Thoracic aorta (tissue), 2 donors: ENCODE measurements at regions not wholly inside any gene's neighbourhood (a gene's known extent, or its start where the extent isn't known, plus 50 kb on each side); places are given as distances from the start of the nearest gene placed in this dataset.

Experiments used
- ATAC-seq: fragments of 150-250 bp; one replicate; pipeline ENCODE4 v1.8.0; 2017; ENCODE audit warnings: low read depth; ENCODE audit not compliant: insufficient number of reproducible peaks, low FRiP score
- DNase-seq: peaks from one replicate; pipeline ENCODE4 v3.0.0-alpha.2; 2020; ENCODE audit warnings: low spot score
- H3K27ac ChIP-seq, 2 donors: fragments of 200-600 bp; sonication (generic); 1 replicate in 1 of 2; 2 replicates in 1 of 2; pipeline ENCODE4 v1.5.1; 2016; ENCODE audit warnings: mild to moderate bottlenecking in 2 of 2, moderate library complexity in 2 of 2
- H3K27me3 ChIP-seq: fragments of 200-600 bp; sonication (generic); replicated peaks from 2 replicates; pipeline ENCODE4 v1.6.0; 2016; ENCODE audit warnings: mild to moderate bottlenecking; ENCODE audit not compliant: insufficient read depth
- H3K36me3 ChIP-seq: fragments of 200-600 bp; sonication (generic); one replicate; pipeline ENCODE4 v1.5.1; 2016
- H3K4me1 ChIP-seq, 2 donors: fragments of 200-600 bp; sonication (generic); 1 replicate in 1 of 2; 2 replicates in 1 of 2; pipeline versions ENCODE4 v1.5.1 to v1.6.0; 2016; ENCODE audit warnings: low read depth in 2 of 2, mild to moderate bottlenecking in 1 of 2; ENCODE audit not compliant: control insufficient read depth in 1 of 2
- H3K4me3 ChIP-seq: fragments of 200-600 bp; sonication (generic); 2 replicates; pipeline ENCODE4 v1.5.1; 2016; ENCODE audit warnings: mild to moderate bottlenecking
- H3K9me3 ChIP-seq: fragments of 200-600 bp; sonication (generic); 2 replicates; pipeline ENCODE4 v1.5.1; 2016
- TF ChIP-seq, protein P1 (sequence below): fragments of 200-600 bp; sonication (generic); IDR thresholded peaks from one replicate; pipeline ENCODE4 v1.5.1; 2019; ENCODE audit warnings: antibody characterized with exemption

DNA sequence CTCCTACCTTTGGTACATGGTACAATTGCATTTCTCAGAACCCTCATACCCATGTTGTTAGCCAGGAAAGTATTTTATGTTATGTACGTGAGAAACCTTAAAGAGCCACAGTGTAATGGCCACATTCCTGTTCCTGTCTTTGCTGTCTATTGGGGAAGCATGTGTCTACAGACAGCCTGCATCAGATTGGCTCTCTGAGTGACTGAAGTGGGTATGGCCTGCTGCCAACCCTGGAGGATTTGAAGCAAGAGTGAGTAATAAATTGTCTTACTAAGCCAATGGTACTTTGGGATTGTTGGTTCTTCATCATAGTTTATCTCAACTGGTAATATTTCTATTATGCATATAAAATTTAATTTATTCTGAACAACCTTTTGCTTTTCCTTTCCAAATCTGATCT is 574.1 kb downstream of the LMO7 start:
- H3K9me3 ChIP-seq = no peaks in the 10 kb centered on the region
- TF ChIP-seq, protein P1, sequence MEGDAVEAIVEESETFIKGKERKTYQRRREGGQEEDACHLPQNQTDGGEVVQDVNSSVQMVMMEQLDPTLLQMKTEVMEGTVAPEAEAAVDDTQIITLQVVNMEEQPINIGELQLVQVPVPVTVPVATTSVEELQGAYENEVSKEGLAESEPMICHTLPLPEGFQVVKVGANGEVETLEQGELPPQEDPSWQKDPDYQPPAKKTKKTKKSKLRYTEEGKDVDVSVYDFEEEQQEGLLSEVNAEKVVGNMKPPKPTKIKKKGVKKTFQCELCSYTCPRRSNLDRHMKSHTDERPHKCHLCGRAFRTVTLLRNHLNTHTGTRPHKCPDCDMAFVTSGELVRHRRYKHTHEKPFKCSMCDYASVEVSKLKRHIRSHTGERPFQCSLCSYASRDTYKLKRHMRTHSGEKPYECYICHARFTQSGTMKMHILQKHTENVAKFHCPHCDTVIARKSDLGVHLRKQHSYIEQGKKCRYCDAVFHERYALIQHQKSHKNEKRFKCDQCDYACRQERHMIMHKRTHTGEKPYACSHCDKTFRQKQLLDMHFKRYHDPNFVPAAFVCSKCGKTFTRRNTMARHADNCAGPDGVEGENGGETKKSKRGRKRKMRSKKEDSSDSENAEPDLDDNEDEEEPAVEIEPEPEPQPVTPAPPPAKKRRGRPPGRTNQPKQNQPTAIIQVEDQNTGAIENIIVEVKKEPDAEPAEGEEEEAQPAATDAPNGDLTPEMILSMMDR = no peak
- no peaks in the 10 kb centered on the region for H3K27me3 ChIP-seq
- H3K4me1 ChIP-seq = no peaks in the 10 kb centered on the region
- H3K36me3 ChIP-seq = no peaks in the 10 kb centered on the region
- DNase-seq (no peak), ATAC-seq (no peak)
- no peak overlapping the region for H3K4me3 ChIP-seq
- no peak overlapping the region for H3K27ac ChIP-seq

DNA sequence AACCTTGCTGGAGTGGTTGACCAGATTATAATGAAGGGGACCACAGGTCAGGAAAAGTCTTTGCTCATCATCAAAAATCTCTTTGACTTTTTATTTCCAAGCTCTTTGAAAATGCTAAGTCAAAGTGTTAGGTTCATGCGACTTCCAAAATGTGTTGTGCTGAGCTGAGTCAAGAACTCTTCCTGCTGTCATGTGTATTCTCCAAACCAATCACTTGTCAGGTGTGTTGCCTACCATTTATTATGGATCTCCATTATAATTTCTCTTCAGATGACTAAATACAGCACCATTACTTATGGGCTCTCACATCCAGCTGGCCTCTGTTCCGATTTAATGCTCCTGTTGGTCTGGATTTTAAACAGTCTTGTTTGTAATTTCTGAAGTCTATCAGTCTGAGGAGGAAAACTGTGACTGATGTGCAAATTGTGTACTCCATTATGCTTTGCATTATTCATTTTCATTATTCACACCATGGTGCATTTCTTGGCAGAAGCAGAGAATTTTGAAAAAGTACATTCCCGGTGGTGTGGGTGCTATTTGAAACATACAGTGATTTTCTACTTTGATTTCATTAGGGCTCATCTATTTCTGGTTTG is 562.5 kb downstream of the LMO7 start:
- H3K27me3 ChIP-seq = no peaks in the 10 kb centered on the region
- H3K27ac ChIP-seq = no peak overlapping the region
- DNase-seq (no peak), ATAC-seq (no peak)
- TF ChIP-seq, protein P1 = no peak
- H3K36me3 ChIP-seq = no peaks in the 10 kb centered on the region
- no peaks in the 10 kb centered on the region for H3K9me3 ChIP-seq
- no peaks in the 10 kb centered on the region for H3K4me1 ChIP-seq
- no peak overlapping the region for H3K4me3 ChIP-seq

DNA sequence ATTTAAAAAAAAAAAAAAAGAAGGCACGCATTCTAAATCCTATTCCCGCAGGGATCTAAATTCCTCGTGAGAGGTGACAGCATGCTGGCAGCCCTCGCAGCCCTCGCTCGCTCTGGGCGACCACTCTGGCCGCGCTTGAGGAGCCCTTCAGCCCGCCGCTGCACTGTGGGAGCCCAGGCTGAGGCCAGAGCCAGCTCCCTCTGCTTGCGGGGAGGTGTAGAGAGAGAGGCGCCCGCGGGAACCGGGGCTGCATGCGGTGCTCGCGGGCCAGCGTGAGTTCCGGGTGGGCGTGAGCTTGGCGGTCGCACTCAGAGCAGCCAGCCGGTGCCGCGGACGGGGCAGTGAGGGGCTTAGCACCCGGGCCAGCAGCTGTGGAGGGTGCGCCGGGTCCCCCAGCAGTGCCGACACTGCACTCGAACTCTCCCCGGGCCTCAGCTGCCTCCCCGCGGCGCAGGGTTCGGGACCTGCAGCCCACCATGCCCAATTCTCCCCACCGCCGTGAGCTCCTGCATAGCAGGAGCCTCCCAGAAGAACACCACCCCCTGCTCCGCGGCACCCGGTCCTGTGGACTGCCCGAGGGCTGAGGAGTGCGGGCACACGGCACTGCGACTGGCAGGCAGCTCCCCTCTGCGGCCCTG is 553.9 kb downstream of the LMO7 start:
- Histone ChIP-seq H3K9me3 (no peaks in the 10 kb centered on the region), H3K4me3 (no peak overlapping the region), H3K27me3 (no peaks in the 10 kb centered on the region), H3K27ac (no peak overlapping the region), H3K36me3 (no peaks in the 10 kb centered on the region), H3K4me1 (no peaks in the 10 kb centered on the region)
- DNase-seq (no peak), ATAC-seq (no peak)
- TF ChIP-seq, protein P1 = no peak

DNA sequence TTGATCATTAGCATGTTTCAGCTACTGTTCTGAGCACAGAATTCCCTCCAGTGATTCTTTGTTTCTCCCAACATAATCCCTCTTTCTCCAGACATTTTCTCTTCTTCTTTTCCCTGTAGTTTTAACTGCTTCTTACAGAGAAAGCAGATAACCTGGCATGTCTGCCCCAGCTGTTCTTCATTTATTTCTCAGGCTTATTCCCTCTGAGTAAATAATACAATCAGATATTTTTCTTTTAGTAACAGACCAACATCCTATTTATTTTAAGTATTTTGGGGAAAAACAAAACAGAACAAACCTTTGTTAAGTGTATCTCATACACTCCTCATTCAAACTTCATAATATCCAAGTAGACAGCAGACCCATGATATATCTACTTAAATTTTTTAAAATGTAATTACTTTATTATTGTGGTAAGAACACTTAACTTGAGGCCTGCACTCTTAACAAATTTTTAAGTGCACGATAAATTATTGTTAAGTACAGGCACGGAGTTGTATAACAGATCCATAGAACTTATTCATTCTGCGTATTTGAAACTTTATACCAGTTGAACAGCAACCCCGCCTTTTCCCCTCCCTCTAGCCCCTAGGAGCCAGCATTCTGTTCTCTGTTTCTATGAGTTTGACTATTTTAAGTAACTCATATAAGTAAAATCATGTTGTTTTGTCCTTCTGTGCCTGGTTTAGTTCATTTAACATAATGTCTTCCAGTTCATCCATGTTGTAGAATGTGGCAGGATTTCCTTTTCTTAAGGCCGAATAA is 540.0 kb downstream of the LMO7 start:
- H3K36me3 ChIP-seq = no peaks in the 10 kb centered on the region
- ATAC-seq (no peak), DNase-seq (no peak)
- H3K27me3 ChIP-seq = no peaks in the 10 kb centered on the region
- TF ChIP-seq, protein P1 = no peak
- no peaks in the 10 kb centered on the region for H3K9me3 ChIP-seq
- no peak overlapping the region for H3K4me3 ChIP-seq
- H3K4me1 ChIP-seq = no peaks in the 10 kb centered on the region
- no peak overlapping the region for H3K27ac ChIP-seq

DNA sequence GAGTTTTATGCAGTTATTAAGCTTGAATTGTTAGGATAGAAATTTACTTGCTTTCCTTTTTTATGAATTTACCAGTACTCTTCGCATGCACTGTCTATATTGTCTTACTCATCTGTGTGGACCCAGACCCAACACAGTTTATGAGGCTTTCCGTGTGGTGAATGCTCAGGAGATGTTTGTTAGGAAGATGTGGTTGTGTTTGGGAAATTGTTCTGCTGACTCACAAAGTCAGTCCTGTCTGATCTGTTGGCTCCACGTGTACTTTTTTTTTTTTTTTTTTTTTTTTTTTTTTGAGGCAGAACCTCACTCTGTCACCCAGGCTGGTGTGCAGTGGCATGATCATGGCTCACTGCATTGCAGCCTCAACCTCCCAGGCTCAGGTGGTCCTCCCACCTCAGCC is 532.5 kb downstream of the LMO7 start:
- peaks cover 0 to 4% of the 10 kb centered on the region in 2 donors for H3K4me1 ChIP-seq
- H3K9me3 ChIP-seq = no peaks in the 10 kb centered on the region
- no peak overlapping the region for H3K4me3 ChIP-seq
- H3K27me3 ChIP-seq = no peaks in the 10 kb centered on the region
- no peaks in the 10 kb centered on the region for H3K36me3 ChIP-seq
- no peak for ATAC-seq
- H3K27ac ChIP-seq = no peak overlapping the region
- TF ChIP-seq, protein P1 = no peak
- no peak for DNase-seq
